Heart right ventricle (tissue), 16 donors: ENCODE measurements at regions not wholly inside any gene's neighbourhood (a gene's known extent, or its start where the extent isn't known, plus 50 kb on each side); places are given as distances from the start of the nearest gene placed in this dataset.
A peak's percentile ranks its signal among the peaks of the same experiment; 100 is the strongest.
"Not testable (repeated sequence)": the region's sequence is repeated elsewhere in the genome, so short reads cannot be mapped to it uniquely, and the experiment has no call there.

ENCODE experiments used
- ATAC-seq, 8 donors: fragments of 200-7000 bp; cut with Tn5 transposase; one replicate each; pipeline ENCODE4 v1.9.1; 2020; ENCODE audit warnings: mild to moderate bottlenecking in 8 of 8, moderate library complexity in 8 of 8, moderate number of reproducible peaks in 1 of 8
- DNase-seq, 2 donors: peaks; one replicate each; pipeline ENCODE4 v3.0.0-alpha.2; 2020
- H3K27ac ChIP-seq, 10 donors: fragments of 200-600 bp; sonication (generic) in 2 of 10; one replicate each; pipeline versions ENCODE4 v1.5.0 to v1.8.0; 2020 to 2022; ENCODE audit warnings: mild to moderate bottlenecking in 3 of 10
- H3K27me3 ChIP-seq, 7 donors: fragments of 200-600 bp; one replicate each; pipeline ENCODE4 v1.8.0; 2021 to 2022; ENCODE audit warnings: mild to moderate bottlenecking in 2 of 7
- H3K36me3 ChIP-seq, 9 donors: fragments of 200-600 bp; sonication (generic) in 1 of 9; one replicate each; pipeline versions ENCODE4 v1.5.0 to v1.8.0; 2020 to 2022; ENCODE audit warnings: mild to moderate bottlenecking in 2 of 9
- H3K4me1 ChIP-seq, 9 donors: fragments of 200-600 bp; sonication (generic) in 1 of 9; one replicate each; pipeline versions ENCODE4 v1.5.0 to v1.8.0; 2020 to 2022; ENCODE audit warnings: mild to moderate bottlenecking in 4 of 9
- H3K4me3 ChIP-seq, 10 donors: fragments of 200-600 bp; sonication (generic) in 2 of 10; one replicate each; pipeline versions ENCODE4 v1.5.0 to v1.8.0; 2020 to 2022; ENCODE audit warnings: mild to moderate bottlenecking in 7 of 10, moderate library complexity in 2 of 10
- H3K9me3 ChIP-seq, 11 donors: fragments of 200-600 bp in 10 of 11; sonication (generic) in 2 of 11; one replicate each; pipeline versions ENCODE4 v1.5.0 to v1.8.0; 2013 to 2022; ENCODE audit warnings: mild to moderate bottlenecking in 2 of 11, control low read depth in 1 of 11, moderate library complexity in 1 of 11
- CTCF ChIP-seq, 9 donors: fragments of 200-600 bp; sonication (generic) in 2 of 9; IDR thresholded peaks; one replicate each; pipeline versions ENCODE4 v1.5.0 to v1.8.0; 2021 to 2022; ENCODE audit warnings: antibody characterized with exemption in 9 of 9, mild to moderate bottlenecking in 5 of 9, moderate library complexity in 1 of 9
- whole genome bisulfite sequencing, 2 donors: extraction: QIAGEN DNeasy Blood & Tissue Kit; methylation state at CpG; one replicate each; pipeline ENCODE4 v1.1.7; 2013; ENCODE audit warnings: inconsistent platforms in 1 of 2; 5-methylcytosine and 5-hydroxymethylcytosine counted together
- intact Hi-C, 10 donors: fragments of 100-400 bp; cut with DNase I; formaldehyde crosslinking; loops; one replicate each; pipeline versions ENCODE4 v1.11.1 to v1.14.2; 2022
- donor health status: Arrhythmogenic right ventricular cardiomyopathy.
- donor health status: ischemic (EF 13 %, LVEDD 7.1; RV severe dilation, severe dysfunction).
- donor health status: healthy with polysubstance abuse.
- donor health status: DM: no; HTN: yes; CAD: no.
- donor health status: DM: no; HTN: no; CAD: no.
- donor health status: ischemic (EF 25% LVEDD 6.9; RV normal size, moderate dysfunction).
- donor health status: ischemic (EF 25% LVEDD 5.7; RV mildly dilated, moderate dysfunction).
- donor health status: healthy.
- donor health status: DM: yes; HTN: yes; CAD: no.
- donor health status: Ischemic cardiomyopathy.
- donor health status: ischemic (EF 35%, LVEDD 5.7; RV mildly dilated, moderate dysfunction).
- donor health status: nonischemic (EF 11% LVEDD 7.7; RV severe dilation, severe dysfunction).
- donor health status: DM: yes; HTN: yes; CAD: no.
- donor health status: PGD.
- donor health status: ischemic (EF 29% LVEDD 5.4; RV normal size, mild dysfunction).
- donor health status: nonischemic (EF 23%, LVEDD 6.1; RV moderate dilation, normal function).

GRCh38 chr7:65562522-65562921 lies 188.9 kb downstream of the ZNF92 start:
- H3K27ac ChIP-seq, H3K4me3 ChIP-seq, intact Hi-C loops, H3K36me3 ChIP-seq, DNase-seq, H3K4me1 ChIP-seq, ATAC-seq, H3K9me3 ChIP-seq: not testable (repeated sequence)
- H3K27me3 ChIP-seq, result peaks cover 0 to 11% (median 3%) of the 10 kb centered on the region in 7 donors
- WGBS, 2 donors, result 44 to 45% methylated on average over 1 of the region's 2 CpGs
- peak in 1 of 9 donors; percentile 20 for TF ChIP-seq CTCF (IDR thresholded peaks at IDR 0.05)

- no CpG with 5 or more reads among the region's 1 CpG for WGBS, 2 donors
- H3K9me3 ChIP-seq, intact Hi-C loops, H3K27ac ChIP-seq, H3K4me1 ChIP-seq, DNase-seq, H3K4me3 ChIP-seq, H3K36me3 ChIP-seq, ATAC-seq: not testable (repeated sequence)
- peaks cover 0 to 11% (median 3%) of the 10 kb centered on the region in 7 donors for H3K27me3 ChIP-seq
Observed at GRCh38 chr7:65563333-65563732, 189.7 kb downstream of the ZNF92 start.

GRCh38 chr7:65568226-65568625 lies 194.6 kb downstream of the ZNF92 start:
- intact Hi-C loops, H3K36me3 ChIP-seq, DNase-seq, H3K9me3 ChIP-seq, H3K27ac ChIP-seq, H3K4me1 ChIP-seq, H3K4me3 ChIP-seq, H3K27me3 ChIP-seq, ATAC-seq: not testable (repeated sequence)
- no CpG with 5 or more reads among the region's 6 CpGs for WGBS, 2 donors

- H3K4me3 ChIP-seq, H3K9me3 ChIP-seq, ATAC-seq, H3K27me3 ChIP-seq, H3K27ac ChIP-seq, H3K4me1 ChIP-seq, H3K36me3 ChIP-seq, DNase-seq, intact Hi-C loops: not testable (repeated sequence)
- no CpG with 5 or more reads among the region's 1 CpG for whole genome bisulfite sequencing, 2 donors
Observed at GRCh38 chr7:65570990-65571389, 197.3 kb downstream of the ZNF92 start.

GRCh38 chr7:65572581-65572980 lies 198.9 kb downstream of the ZNF92 start:
- DNase-seq, intact Hi-C loops: not testable (repeated sequence)

GRCh38 chr7:65576370-65576769 lies 202.7 kb downstream of the ZNF92 start:
- intact Hi-C loops, ATAC-seq, H3K36me3 ChIP-seq, H3K9me3 ChIP-seq, H3K27me3 ChIP-seq, DNase-seq, H3K27ac ChIP-seq, H3K4me1 ChIP-seq, H3K4me3 ChIP-seq: not testable (repeated sequence)
- WGBS, 2 donors, result 93 to 100% methylated on average over 1 of the region's 1 CpG

More at GRCh38 chr7:65572581-65572980, 198.9 kb downstream of the ZNF92 start:
- ATAC-seq, H3K4me1 ChIP-seq, H3K36me3 ChIP-seq, H3K27ac ChIP-seq, H3K27me3 ChIP-seq, H3K9me3 ChIP-seq: not testable (repeated sequence)
- WGBS, 2 donors, result 2 to 5% methylated on average over 27 of the region's 35 CpGs
- peak overlapping the region in 2 of 10 donors; percentile 22 to 40 for H3K4me3 ChIP-seq

- H3K36me3 ChIP-seq, H3K27ac ChIP-seq, ATAC-seq, H3K4me1 ChIP-seq, intact Hi-C loops, H3K4me3 ChIP-seq, H3K9me3 ChIP-seq, DNase-seq, H3K27me3 ChIP-seq: not testable (repeated sequence)
- WGBS, 2 donors, result 97 to 100% methylated on average over 1 to 2 of the region's 2 CpGs
Observed at GRCh38 chr7:65582518-65583119, 209.0 kb downstream of the ZNF92 start.

GRCh38 chr7:65602495-65602894 lies 228.8 kb downstream of the ZNF92 start:
- ATAC-seq, intact Hi-C loops, DNase-seq, H3K27ac ChIP-seq, H3K9me3 ChIP-seq, H3K4me1 ChIP-seq, H3K4me3 ChIP-seq, H3K36me3 ChIP-seq: not testable (repeated sequence)
- peaks cover 0 to 18% (median 6%) of the 10 kb centered on the region in 7 donors for H3K27me3 ChIP-seq
- WGBS, 2 donors, result 52 to 54% methylated on average over 1 of the region's 1 CpG
